GM19438 (cell line): ENCODE measurements at regions not wholly inside any gene's neighbourhood (a gene's known extent, or its start where the extent isn't known, plus 50 kb on each side); places are given as distances from the start of the nearest gene placed in this dataset.
"Not testable (repeated sequence)": the region's sequence is repeated elsewhere in the genome, so short reads cannot be mapped to it uniquely, and the experiment has no call there.

Experiments
- ATAC-seq: cut with Tn5 transposase; IDR thresholded peaks from one replicate; pipeline ENCODE4 v1.9.1; 2021; ENCODE audit warnings: low read depth; ENCODE audit not compliant: unreplicated experiment

- no peak for ATAC-seq
Measured at GRCh38 chr13:62551588-62551987, 1135.9 kb upstream of the PCDH20 start.

- ATAC-seq = no peak
Measured at GRCh38 chr13:62544928-62545327, 1129.3 kb upstream of the PCDH20 start.

DNA sequence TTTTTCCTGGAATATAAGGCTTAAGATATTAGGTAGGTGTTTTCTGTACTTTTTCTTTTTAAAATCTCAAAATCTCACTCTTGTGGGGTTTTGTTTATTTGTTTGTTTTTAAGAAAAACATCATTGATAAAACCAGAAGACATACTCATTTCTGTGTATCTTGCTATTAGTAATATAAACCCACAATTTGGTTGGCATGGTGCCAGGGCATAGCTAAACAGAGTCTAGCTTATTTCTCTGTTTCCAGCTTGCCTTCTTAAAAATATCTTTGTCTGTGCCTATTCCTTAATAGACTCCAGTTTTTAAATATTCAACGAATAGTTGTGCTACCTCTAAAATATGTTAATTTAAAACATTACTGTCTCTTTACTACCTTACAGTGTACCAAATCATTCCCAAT is 1121.9 kb upstream of the PCDH20 start:
- ATAC-seq = no peak

GRCh38 chr13:62525652-62526051 is 1110.0 kb upstream of the PCDH20 start:
- ATAC-seq = no peak

GRCh38 chr13:62524498-62524897 is 1108.8 kb upstream of the PCDH20 start:
- no peak for ATAC-seq

GRCh38 chr13:62524061-62524460 is 1108.4 kb upstream of the PCDH20 start:
- ATAC-seq = no peak

GRCh38 chr13:62512194-62513141 is 1096.8 kb upstream of the PCDH20 start:
- peak; percentile 82 for ATAC-seq

GRCh38 chr13:62510906-62511655 is 1095.4 kb upstream of the PCDH20 start:
- no peak for ATAC-seq

DNA sequence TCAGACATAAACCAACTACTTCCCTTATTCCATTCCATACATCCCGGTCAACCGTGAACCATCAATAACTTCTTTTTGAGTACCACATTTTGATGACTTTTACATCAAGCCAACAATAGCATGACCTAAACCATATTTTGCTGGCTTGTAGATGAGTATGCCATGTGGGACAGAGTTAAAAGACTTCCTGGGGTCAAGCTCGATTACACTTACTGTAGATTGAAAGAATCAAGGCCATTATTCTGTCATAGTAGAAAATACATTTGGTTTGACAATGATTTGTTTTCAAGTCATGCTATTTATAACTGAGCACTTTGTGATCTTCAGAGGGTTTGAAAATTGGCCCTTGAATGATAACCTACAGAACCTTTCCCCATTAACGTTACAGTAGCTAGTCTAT is 1086.9 kb upstream of the PCDH20 start:
- ATAC-seq = no peak

GRCh38 chr13:62489731-62490130 is 1074.1 kb upstream of the PCDH20 start:
- ATAC-seq = no peak

GRCh38 chr13:62483774-62484173 is 1068.1 kb upstream of the PCDH20 start:
- no peak for ATAC-seq

GRCh38 chr13:62482351-62482750 is 1066.7 kb upstream of the PCDH20 start:
- no peak for ATAC-seq

GRCh38 chr13:62473944-62474237 is 1058.2 kb upstream of the PCDH20 start:
- ATAC-seq = no peak

- ATAC-seq = no peak
Measured at GRCh38 chr13:62473190-62473943, 1057.7 kb upstream of the PCDH20 start.

GRCh38 chr13:62453761-62454160 is 1038.1 kb upstream of the PCDH20 start:
- no peak for ATAC-seq

- ATAC-seq = no peak
Measured at GRCh38 chr13:62450759-62451158, 1035.1 kb upstream of the PCDH20 start.

DNA sequence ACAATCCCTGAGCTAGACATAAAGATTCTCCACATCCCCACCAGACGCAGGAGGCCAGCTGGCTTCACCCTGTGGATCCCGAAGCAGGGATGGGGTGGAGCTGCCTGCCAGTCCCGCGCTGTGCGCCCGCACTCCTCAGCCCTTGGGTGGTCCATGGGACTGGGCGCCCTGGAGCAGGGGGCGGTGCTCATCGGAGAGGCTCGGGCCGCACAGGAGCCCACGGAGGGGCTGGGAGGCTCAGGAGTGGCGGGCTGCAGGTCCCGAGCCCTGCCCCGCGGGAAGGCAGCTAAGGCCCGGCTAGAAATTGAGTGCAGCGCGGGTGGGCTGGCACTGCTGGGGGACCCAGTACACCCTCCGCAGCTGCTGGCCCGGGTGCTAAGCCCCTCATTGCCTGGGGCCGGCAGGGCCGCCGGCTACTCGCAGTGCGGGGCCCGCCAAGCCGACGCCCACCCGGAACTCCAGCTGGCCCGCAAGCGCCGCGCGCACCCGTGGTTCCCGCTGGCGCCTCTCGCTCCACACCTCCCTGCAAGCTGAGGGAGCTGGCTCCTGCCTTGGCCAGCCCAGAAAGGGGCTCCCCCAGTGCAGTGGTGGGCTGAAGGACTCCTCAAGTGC is 1032.2 kb upstream of the PCDH20 start:
- not testable (repeated sequence) for ATAC-seq

DNA sequence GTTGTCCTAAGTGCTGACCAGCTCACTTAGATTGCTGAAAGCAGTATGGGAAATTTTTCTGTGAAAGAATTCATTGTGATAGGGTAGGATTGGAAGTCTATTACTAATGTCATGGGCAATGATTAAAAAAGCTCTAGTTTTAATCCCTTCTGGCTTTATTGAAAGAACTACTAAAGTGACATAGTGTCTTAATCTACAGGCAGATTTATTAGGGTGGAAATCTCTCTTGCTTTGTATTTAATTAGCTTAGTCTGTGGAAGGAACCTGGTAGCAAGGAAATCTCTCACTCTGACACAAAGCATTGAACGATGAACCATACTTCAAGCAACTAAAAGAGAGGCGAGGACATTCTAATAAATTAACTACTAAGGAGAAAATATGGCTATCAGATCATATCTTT is 1029.2 kb upstream of the PCDH20 start:
- no peak for ATAC-seq

GRCh38 chr13:62434081-62434480 is 1018.4 kb upstream of the PCDH20 start:
- ATAC-seq = no peak

GRCh38 chr13:62433660-62434059 is 1018.0 kb upstream of the PCDH20 start:
- no peak for ATAC-seq

GRCh38 chr13:62432906-62433305 is 1017.3 kb upstream of the PCDH20 start:
- ATAC-seq = no peak
